K562 (cell line): ENCODE measurements at regions not wholly inside any gene's neighbourhood (a gene's known extent, or its start where the extent isn't known, plus 50 kb on each side); places are given as distances from the start of the nearest gene placed in this dataset.
A peak's percentile ranks its signal among the peaks of the same experiment; 100 is the strongest.

Source experiments
- CXXC5 ChIP-seq: fragments of 250-450 bp; sonication (Bioruptor Pico); IDR thresholded peaks from 2 replicates; pipeline ENCODE4 v1.8.0; 2022; ENCODE audit warnings: inconsistent platforms, mild to moderate bottlenecking, moderate library complexity
- KLF16 ChIP-seq: IDR thresholded peaks from 2 replicates; pipeline ENCODE4 v1.6.1; 2016; ENCODE audit warnings: antibody characterized with exemption
- PYGO2 ChIP-seq: fragments of 450-650 bp; IDR thresholded peaks from 2 replicates; pipeline ENCODE4 v1.6.1; 2016; ENCODE audit warnings: mild to moderate bottlenecking, missing genetic modification characterization, moderate library complexity, missing compliant biosample characterization
- SMC3 ChIP-seq: conservative IDR thresholded peaks from 2 replicates; pipeline ENCODE4 v1.6.1; 2011; ENCODE audit warnings: low read depth, low read length, improper control_type of control experiment; ENCODE audit not compliant: insufficient read depth
- SOX6 ChIP-seq: fragments of 450-650 bp; IDR thresholded peaks from 2 replicates; pipeline ENCODE4 v1.6.1; 2014; ENCODE audit warnings: mild to moderate bottlenecking
- XRCC3 ChIP-seq: fragments of 450-650 bp; IDR thresholded peaks from 2 replicates; pipeline ENCODE4 v1.6.1; 2017; ENCODE audit warnings: mild to moderate bottlenecking, moderate library complexity
- TF ChIP-seq, protein P1 (sequence below), 2 experiments: fragments of 450-650 bp; formaldehyde crosslinking in 1 of 2; IDR thresholded peaks; 2 replicates each; pipeline versions ENCODE4 v1.4.0 to v1.6.1; 2014 to 2020; ENCODE audit warnings: mild to moderate bottlenecking in 2 of 2, borderline replicate concordance in 1 of 2, low read depth in 1 of 2
- TF ChIP-seq, protein P2 (sequence below): fragments of 250-450 bp; sonication (Bioruptor Pico); IDR thresholded peaks from 2 replicates; pipeline ENCODE4 v1.5.0; 2021
- TF ChIP-seq, protein P3 (sequence below): IDR thresholded peaks from 2 replicates; pipeline ENCODE4 v1.6.1; 2011; ENCODE audit not compliant: insufficient read length; ENCODE audit errors: extremely low read depth

DNA sequence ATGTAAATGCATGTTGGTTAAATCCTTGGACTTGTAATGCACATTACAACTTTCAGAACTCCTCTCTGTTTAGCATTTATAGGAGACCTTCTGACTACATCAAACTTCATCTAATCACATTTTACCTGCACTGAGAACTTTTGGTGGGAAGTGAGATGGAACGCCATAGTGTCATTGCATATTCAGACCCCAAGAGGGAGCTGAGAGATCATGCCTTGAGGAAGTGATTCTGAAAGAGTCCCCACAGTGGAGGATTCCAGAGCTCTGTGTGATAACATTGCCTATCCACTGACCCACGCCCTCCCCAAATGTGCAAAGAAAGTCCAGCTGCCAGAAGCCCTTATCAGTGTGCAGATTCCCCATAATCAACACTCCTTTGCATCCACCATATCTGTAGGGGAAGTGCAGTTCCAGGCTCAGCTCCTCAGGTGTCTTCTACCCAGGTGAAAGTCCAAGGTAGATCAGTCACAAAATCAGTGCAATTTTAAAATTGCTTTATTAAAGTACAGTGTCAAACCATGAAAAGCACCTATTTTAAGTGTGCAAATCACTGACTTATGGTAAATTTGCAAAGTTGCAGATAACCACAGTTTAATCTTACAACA, 212.4 kb downstream of the RPIA start (continued):
- TF ChIP-seq, protein P1, sequence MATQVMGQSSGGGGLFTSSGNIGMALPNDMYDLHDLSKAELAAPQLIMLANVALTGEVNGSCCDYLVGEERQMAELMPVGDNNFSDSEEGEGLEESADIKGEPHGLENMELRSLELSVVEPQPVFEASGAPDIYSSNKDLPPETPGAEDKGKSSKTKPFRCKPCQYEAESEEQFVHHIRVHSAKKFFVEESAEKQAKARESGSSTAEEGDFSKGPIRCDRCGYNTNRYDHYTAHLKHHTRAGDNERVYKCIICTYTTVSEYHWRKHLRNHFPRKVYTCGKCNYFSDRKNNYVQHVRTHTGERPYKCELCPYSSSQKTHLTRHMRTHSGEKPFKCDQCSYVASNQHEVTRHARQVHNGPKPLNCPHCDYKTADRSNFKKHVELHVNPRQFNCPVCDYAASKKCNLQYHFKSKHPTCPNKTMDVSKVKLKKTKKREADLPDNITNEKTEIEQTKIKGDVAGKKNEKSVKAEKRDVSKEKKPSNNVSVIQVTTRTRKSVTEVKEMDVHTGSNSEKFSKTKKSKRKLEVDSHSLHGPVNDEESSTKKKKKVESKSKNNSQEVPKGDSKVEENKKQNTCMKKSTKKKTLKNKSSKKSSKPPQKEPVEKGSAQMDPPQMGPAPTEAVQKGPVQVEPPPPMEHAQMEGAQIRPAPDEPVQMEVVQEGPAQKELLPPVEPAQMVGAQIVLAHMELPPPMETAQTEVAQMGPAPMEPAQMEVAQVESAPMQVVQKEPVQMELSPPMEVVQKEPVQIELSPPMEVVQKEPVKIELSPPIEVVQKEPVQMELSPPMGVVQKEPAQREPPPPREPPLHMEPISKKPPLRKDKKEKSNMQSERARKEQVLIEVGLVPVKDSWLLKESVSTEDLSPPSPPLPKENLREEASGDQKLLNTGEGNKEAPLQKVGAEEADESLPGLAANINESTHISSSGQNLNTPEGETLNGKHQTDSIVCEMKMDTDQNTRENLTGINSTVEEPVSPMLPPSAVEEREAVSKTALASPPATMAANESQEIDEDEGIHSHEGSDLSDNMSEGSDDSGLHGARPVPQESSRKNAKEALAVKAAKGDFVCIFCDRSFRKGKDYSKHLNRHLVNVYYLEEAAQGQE (IDR thresholded peaks at IDR 0.05; ENCODE audit: borderline replicate concordance): peak; percentile 63
- TF ChIP-seq, protein P1 (CRISPR knock-in tag; IDR thresholded peaks at IDR 0.05; ENCODE audit: low read depth): no peak
- TF ChIP-seq, protein P2, sequence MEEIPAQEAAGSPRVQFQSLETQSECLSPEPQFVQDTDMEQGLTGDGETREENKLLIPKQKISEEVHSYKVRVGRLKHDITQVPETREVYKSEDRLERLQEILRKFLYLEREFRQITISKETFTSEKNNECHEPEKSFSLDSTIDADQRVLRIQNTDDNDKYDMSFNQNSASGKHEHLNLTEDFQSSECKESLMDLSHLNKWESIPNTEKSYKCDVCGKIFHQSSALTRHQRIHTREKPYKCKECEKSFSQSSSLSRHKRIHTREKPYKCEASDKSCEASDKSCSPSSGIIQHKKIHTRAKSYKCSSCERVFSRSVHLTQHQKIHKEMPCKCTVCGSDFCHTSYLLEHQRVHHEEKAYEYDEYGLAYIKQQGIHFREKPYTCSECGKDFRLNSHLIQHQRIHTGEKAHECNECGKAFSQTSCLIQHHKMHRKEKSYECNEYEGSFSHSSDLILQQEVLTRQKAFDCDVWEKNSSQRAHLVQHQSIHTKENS: no peak
- no peak for TF ChIP-seq CXXC5 (CRISPR knock-in tag)
- TF ChIP-seq KLF16: no peak
- no peak for TF ChIP-seq XRCC3
- TF ChIP-seq, protein P3, sequence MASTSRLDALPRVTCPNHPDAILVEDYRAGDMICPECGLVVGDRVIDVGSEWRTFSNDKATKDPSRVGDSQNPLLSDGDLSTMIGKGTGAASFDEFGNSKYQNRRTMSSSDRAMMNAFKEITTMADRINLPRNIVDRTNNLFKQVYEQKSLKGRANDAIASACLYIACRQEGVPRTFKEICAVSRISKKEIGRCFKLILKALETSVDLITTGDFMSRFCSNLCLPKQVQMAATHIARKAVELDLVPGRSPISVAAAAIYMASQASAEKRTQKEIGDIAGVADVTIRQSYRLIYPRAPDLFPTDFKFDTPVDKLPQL: no peak
- no peak for TF ChIP-seq PYGO2 (tag)
- TF ChIP-seq SOX6: no peak
- TF ChIP-seq SMC3: peak; percentile 71
